GM23338 (cell line): ENCODE measurements at regions not wholly inside any gene's neighbourhood (a gene's known extent, or its start where the extent isn't known, plus 50 kb on each side); places are given as distances from the start of the nearest gene placed in this dataset.

Source experiments
- CREB1 ChIP-seq: fragments of 250-450 bp; sonication (Bioruptor Pico); IDR thresholded peaks from 2 replicates; pipeline ENCODE4 v1.5.0; 2020; ENCODE audit warnings: low read depth, mild to moderate bottlenecking, moderate library complexity
- CTCF ChIP-seq, 2 experiments: fragments of 200-600 bp in 1 of 2; sonication (generic) in 1 of 2; conservative IDR thresholded peaks; 2 replicates each; pipeline versions ENCODE4 v1.5.1 to v1.6.1; 2016 to 2017; ENCODE audit warnings: antibody characterized with exemption in 2 of 2, low read depth in 2 of 2, mild to moderate bottlenecking in 2 of 2, moderate library complexity in 1 of 2
- ETS1 ChIP-seq: IDR thresholded peaks from 2 replicates; pipeline ENCODE4 v1.6.1; 2016; ENCODE audit warnings: antibody characterized with exemption
- EZH2 ChIP-seq: fragments of 200-600 bp; sonication (generic); IDR thresholded peaks from one replicate; pipeline ENCODE4 v1.8.0; 2017; ENCODE audit warnings: antibody characterized with exemption, mild to moderate bottlenecking, low read depth; ENCODE audit not compliant: unreplicated experiment
- EZH2phosphoT487 ChIP-seq: fragments of 200-600 bp; sonication (generic); IDR thresholded peaks from one replicate; pipeline ENCODE4 v1.8.1; 2018; ENCODE audit warnings: antibody characterized with exemption; ENCODE audit not compliant: unreplicated experiment
- JUNB ChIP-seq: IDR thresholded peaks from one replicate; pipeline ENCODE4 v1.6.1; 2016; ENCODE audit warnings: antibody characterized with exemption; ENCODE audit not compliant: unreplicated experiment
- POLR2AphosphoS5 ChIP-seq: IDR thresholded peaks from 2 replicates; pipeline ENCODE4 v1.6.1; 2016; ENCODE audit warnings: antibody characterized with exemption, low read depth
- STAT1 ChIP-seq: IDR thresholded peaks from one replicate; pipeline ENCODE4 v1.6.1; 2016; ENCODE audit warnings: antibody characterized with exemption; ENCODE audit not compliant: unreplicated experiment
- TF ChIP-seq, protein P1 (sequence below): IDR thresholded peaks from one replicate; pipeline ENCODE4 v1.6.1; 2018; ENCODE audit warnings: antibody characterized with exemption; ENCODE audit not compliant: unreplicated experiment
- TF ChIP-seq, protein P2 (sequence below): fragments of 250-450 bp; sonication (Bioruptor Pico); IDR thresholded peaks from 2 replicates; pipeline ENCODE4 v1.5.0; 2020; ENCODE audit warnings: mild to moderate bottlenecking, moderate library complexity

- no peak; a peak in 1 of 4 replicates for TF ChIP-seq CTCF (conservative IDR thresholded peaks at IDR 0.05; ENCODE audit: low read depth in 2 of 2)
- no peak for TF ChIP-seq EZH2
- TF ChIP-seq CREB1 (CRISPR knock-in tag), result no peak
- TF ChIP-seq, protein P1, sequence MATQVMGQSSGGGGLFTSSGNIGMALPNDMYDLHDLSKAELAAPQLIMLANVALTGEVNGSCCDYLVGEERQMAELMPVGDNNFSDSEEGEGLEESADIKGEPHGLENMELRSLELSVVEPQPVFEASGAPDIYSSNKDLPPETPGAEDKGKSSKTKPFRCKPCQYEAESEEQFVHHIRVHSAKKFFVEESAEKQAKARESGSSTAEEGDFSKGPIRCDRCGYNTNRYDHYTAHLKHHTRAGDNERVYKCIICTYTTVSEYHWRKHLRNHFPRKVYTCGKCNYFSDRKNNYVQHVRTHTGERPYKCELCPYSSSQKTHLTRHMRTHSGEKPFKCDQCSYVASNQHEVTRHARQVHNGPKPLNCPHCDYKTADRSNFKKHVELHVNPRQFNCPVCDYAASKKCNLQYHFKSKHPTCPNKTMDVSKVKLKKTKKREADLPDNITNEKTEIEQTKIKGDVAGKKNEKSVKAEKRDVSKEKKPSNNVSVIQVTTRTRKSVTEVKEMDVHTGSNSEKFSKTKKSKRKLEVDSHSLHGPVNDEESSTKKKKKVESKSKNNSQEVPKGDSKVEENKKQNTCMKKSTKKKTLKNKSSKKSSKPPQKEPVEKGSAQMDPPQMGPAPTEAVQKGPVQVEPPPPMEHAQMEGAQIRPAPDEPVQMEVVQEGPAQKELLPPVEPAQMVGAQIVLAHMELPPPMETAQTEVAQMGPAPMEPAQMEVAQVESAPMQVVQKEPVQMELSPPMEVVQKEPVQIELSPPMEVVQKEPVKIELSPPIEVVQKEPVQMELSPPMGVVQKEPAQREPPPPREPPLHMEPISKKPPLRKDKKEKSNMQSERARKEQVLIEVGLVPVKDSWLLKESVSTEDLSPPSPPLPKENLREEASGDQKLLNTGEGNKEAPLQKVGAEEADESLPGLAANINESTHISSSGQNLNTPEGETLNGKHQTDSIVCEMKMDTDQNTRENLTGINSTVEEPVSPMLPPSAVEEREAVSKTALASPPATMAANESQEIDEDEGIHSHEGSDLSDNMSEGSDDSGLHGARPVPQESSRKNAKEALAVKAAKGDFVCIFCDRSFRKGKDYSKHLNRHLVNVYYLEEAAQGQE, result no peak
- TF ChIP-seq EZH2phosphoT487, result no peak
- no peak for TF ChIP-seq ETS1
- no peak for TF ChIP-seq POLR2AphosphoS5
- no peak for TF ChIP-seq STAT1
- TF ChIP-seq JUNB, result no peak
- TF ChIP-seq, protein P2, sequence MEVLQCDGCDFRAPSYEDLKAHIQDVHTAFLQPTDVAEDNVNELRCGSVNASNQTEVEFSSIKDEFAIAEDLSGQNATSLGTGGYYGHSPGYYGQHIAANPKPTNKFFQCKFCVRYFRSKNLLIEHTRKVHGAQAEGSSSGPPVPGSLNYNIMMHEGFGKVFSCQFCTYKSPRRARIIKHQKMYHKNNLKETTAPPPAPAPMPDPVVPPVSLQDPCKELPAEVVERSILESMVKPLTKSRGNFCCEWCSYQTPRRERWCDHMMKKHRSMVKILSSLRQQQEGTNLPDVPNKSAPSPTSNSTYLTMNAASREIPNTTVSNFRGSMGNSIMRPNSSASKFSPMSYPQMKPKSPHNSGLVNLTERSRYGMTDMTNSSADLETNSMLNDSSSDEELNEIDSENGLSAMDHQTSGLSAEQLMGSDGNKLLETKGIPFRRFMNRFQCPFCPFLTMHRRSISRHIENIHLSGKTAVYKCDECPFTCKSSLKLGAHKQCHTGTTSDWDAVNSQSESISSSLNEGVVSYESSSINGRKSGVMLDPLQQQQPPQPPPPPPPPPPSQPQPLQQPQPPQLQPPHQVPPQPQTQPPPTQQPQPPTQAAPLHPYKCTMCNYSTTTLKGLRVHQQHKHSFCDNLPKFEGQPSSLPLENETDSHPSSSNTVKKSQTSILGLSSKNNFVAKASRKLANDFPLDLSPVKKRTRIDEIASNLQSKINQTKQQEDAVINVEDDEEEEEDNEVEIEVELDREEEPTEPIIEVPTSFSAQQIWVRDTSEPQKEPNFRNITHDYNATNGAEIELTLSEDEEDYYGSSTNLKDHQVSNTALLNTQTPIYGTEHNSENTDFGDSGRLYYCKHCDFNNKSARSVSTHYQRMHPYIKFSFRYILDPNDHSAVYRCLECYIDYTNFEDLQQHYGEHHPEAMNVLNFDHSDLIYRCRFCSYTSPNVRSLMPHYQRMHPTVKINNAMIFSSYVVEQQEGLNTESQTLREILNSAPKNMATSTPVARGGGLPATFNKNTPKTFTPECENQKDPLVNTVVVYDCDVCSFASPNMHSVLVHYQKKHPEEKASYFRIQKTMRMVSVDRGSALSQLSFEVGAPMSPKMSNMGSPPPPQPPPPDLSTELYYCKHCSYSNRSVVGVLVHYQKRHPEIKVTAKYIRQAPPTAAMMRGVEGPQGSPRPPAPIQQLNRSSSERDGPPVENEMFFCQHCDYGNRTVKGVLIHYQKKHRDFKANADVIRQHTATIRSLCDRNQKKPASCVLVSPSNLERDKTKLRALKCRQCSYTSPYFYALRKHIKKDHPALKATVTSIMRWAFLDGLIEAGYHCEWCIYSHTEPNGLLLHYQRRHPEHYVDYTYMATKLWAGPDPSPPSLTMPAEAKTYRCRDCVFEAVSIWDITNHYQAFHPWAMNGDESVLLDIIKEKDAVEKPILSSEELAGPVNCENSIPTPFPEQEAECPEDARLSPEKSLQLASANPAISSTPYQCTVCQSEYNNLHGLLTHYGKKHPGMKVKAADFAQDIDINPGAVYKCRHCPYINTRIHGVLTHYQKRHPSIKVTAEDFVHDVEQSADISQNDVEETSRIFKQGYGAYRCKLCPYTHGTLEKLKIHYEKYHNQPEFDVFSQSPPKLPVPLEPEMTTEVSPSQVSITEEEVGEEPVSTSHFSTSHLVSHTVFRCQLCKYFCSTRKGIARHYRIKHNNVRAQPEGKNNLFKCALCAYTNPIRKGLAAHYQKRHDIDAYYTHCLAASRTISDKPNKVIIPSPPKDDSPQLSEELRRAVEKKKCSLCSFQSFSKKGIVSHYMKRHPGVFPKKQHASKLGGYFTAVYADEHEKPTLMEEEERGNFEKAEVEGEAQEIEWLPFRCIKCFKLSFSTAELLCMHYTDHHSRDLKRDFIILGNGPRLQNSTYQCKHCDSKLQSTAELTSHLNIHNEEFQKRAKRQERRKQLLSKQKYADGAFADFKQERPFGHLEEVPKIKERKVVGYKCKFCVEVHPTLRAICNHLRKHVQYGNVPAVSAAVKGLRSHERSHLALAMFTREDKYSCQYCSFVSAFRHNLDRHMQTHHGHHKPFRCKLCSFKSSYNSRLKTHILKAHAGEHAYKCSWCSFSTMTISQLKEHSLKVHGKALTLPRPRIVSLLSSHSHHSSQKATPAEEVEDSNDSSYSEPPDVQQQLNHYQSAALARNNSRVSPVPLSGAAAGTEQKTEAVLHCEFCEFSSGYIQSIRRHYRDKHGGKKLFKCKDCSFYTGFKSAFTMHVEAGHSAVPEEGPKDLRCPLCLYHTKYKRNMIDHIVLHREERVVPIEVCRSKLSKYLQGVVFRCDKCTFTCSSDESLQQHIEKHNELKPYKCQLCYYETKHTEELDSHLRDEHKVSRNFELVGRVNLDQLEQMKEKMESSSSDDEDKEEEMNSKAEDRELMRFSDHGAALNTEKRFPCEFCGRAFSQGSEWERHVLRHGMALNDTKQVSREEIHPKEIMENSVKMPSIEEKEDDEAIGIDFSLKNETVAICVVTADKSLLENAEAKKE (CRISPR knock-in tag), result no peak
Measured at GRCh38 chr12:19994968-19995367, 373.4 kb upstream of the PDE3A start.
